Natural killer cell (primary cell): ENCODE measurements at regions not wholly inside any gene's neighbourhood (a gene's known extent, or its start where the extent isn't known, plus 50 kb on each side); places are given as distances from the start of the nearest gene placed in this dataset.

Source experiments
- ATAC-seq, 3 donors: fragments of 150-1000 bp in 2 of 3; fragments of 200-7000 bp in 1 of 3; cut with Tn5 transposase; 1 replicate in 1 of 3; 2 replicates in 2 of 3; pipeline ENCODE4 v1.10.0; 2021; ENCODE audit warnings: mild to moderate bottlenecking in 2 of 3, moderate library complexity in 2 of 3
- DNase-seq, 2 donors: peaks; one replicate each; pipeline versions ENCODE4 v3.0.0 to v3.0.0-alpha.2; 2013 to 2021; ENCODE audit warnings: mixed read lengths in 1 of 2
- H3K27ac ChIP-seq: one replicate; pipeline ENCODE4 v1.5.1; 2013; ENCODE audit warnings: mild to moderate bottlenecking, low read length
- H3K27me3 ChIP-seq: one replicate; pipeline ENCODE4 v1.6.1; 2013; ENCODE audit warnings: low read length; ENCODE audit not compliant: control insufficient read depth, insufficient read depth
- H3K36me3 ChIP-seq: one replicate; pipeline ENCODE4 v1.6.1; 2013; ENCODE audit warnings: low read length; ENCODE audit not compliant: control insufficient read depth, insufficient read depth
- H3K4me1 ChIP-seq: one replicate; pipeline ENCODE4 v1.6.1; 2013; ENCODE audit warnings: low read length; ENCODE audit not compliant: control insufficient read depth, insufficient read depth
- H3K4me3 ChIP-seq: one replicate; pipeline ENCODE4 v1.5.1; 2013; ENCODE audit warnings: low read length
- H3K9me3 ChIP-seq: one replicate; pipeline ENCODE4 v1.6.1; 2013; ENCODE audit warnings: low read length; ENCODE audit not compliant: control insufficient read depth, insufficient read depth
- H3K27ac Mint-ChIP-seq, 2 donors: one replicate each; pipeline ENCODE4 v1.8.0; 2022; ENCODE audit warnings: mild to moderate bottlenecking in 2 of 2, mixed read lengths in 2 of 2, moderate library complexity in 1 of 2
- H3K27me3 Mint-ChIP-seq, 2 donors: one replicate each; pipeline ENCODE4 v1.8.0; 2022; ENCODE audit warnings: low read depth in 2 of 2, mixed read lengths in 2 of 2
- H3K36me3 Mint-ChIP-seq: one replicate; pipeline ENCODE4 v1.8.0; 2022; ENCODE audit warnings: mixed read lengths
- H3K4me1 Mint-ChIP-seq, 2 donors: one replicate each; pipeline ENCODE4 v1.8.0; 2022; ENCODE audit warnings: mixed read lengths in 2 of 2
- H3K4me3 Mint-ChIP-seq: one replicate; pipeline ENCODE4 v1.8.0; 2022; ENCODE audit warnings: mild to moderate bottlenecking, moderate library complexity, mixed read lengths
- H3K9me3 Mint-ChIP-seq, 2 donors: one replicate each; pipeline ENCODE4 v1.8.0; 2022; ENCODE audit warnings: mixed read lengths in 2 of 2
- CTCF ChIP-seq: fragments of 200-600 bp; IDR thresholded peaks from one replicate; pipeline ENCODE4 v1.8.0; 2022; ENCODE audit warnings: antibody characterized with exemption
- WGBS: methylation state at CpG from one replicate; pipeline ENCODE4 v1.1.7; 2013; ENCODE audit warnings: missing lambda C conversion rate; ENCODE audit not compliant: insufficient coverage; 5-methylcytosine and 5-hydroxymethylcytosine counted together
- intact Hi-C: fragments of 100-400 bp; cut with micrococcal nuclease; formaldehyde crosslinking; loops from one replicate; pipeline ENCODE4 v1.14.2; 2022

GRCh38 chr5:66327008-66327407, 182.9 kb downstream of the SREK1 start:
- no peak overlapping the region for H3K4me3 ChIP-seq
- ATAC-seq (no peak), DNase-seq (no peak)
- no peak overlapping the region for H3K27ac ChIP-seq
- Mint-ChIP-seq H3K4me1 (no peaks in the 10 kb centered on the region), H3K27me3 (peaks cover 11 to 16% of the 10 kb centered on the region in 2 donors), H3K27ac (no peak overlapping the region), H3K9me3 (no peaks in the 10 kb centered on the region), H3K36me3 (no peaks in the 10 kb centered on the region), H3K4me3 (no peak overlapping the region)
- no peak for TF ChIP-seq CTCF
- 96% methylated on average over 2 of the region's 2 CpGs for WGBS
- H3K9me3 ChIP-seq = no peaks in the 10 kb centered on the region
- H3K4me1 ChIP-seq = no peaks in the 10 kb centered on the region
- no peaks in the 10 kb centered on the region for H3K36me3 ChIP-seq
- no peaks in the 10 kb centered on the region for H3K27me3 ChIP-seq
- intact Hi-C loops = no loop called here

- Mint-ChIP-seq H3K36me3 (no peaks in the 10 kb centered on the region), H3K9me3 (no peaks in the 10 kb centered on the region), H3K27me3 (peaks cover 16% of the 10 kb centered on the region in 2 donors), H3K4me3 (no peak overlapping the region), H3K4me1 (no peaks in the 10 kb centered on the region), H3K27ac (no peak overlapping the region)
- Histone ChIP-seq H3K9me3 (no peaks in the 10 kb centered on the region), H3K36me3 (no peaks in the 10 kb centered on the region), H3K27ac (no peak overlapping the region), H3K4me1 (no peaks in the 10 kb centered on the region), H3K4me3 (no peak overlapping the region), H3K27me3 (no peaks in the 10 kb centered on the region)
- ATAC-seq (no peak), DNase-seq (no peak)
- WGBS = 74% methylated on average over 3 of the region's 3 CpGs
- intact Hi-C loops = no loop called here
- no peak for TF ChIP-seq CTCF
Measured at GRCh38 chr5:66329078-66329477, 185.0 kb downstream of the SREK1 start.

- ATAC-seq (no peak), DNase-seq (no peak)
- no peaks in the 10 kb centered on the region for H3K27me3 ChIP-seq
- H3K36me3 ChIP-seq = no peaks in the 10 kb centered on the region
- no peak overlapping the region for H3K27ac ChIP-seq
- intact Hi-C loops = no loop called here
- Mint-ChIP-seq H3K4me3 (no peak overlapping the region), H3K4me1 (no peaks in the 10 kb centered on the region), H3K9me3 (no peaks in the 10 kb centered on the region), H3K27me3 (peaks cover 13 to 32% of the 10 kb centered on the region in 2 donors), H3K36me3 (no peaks in the 10 kb centered on the region), H3K27ac (no peak overlapping the region)
- no peaks in the 10 kb centered on the region for H3K9me3 ChIP-seq
- WGBS = 87% methylated on average over 3 of the region's 3 CpGs
- no peak overlapping the region for H3K4me3 ChIP-seq
- no peak for TF ChIP-seq CTCF
- H3K4me1 ChIP-seq = no peaks in the 10 kb centered on the region
Measured at GRCh38 chr5:66333192-66333591, 189.1 kb downstream of the SREK1 start.

- no peak for TF ChIP-seq CTCF
- Histone ChIP-seq H3K4me1 (no peaks in the 10 kb centered on the region), H3K4me3 (no peak overlapping the region), H3K9me3 (no peaks in the 10 kb centered on the region), H3K36me3 (no peaks in the 10 kb centered on the region), H3K27ac (no peak overlapping the region), H3K27me3 (no peaks in the 10 kb centered on the region)
- 67% methylated on average over 11 of the region's 11 CpGs for WGBS
- intact Hi-C loops = no loop called here
- Mint-ChIP-seq H3K27me3 (peaks cover 9 to 44% of the 10 kb centered on the region in 2 donors), H3K27ac (no peak overlapping the region), H3K4me1 (no peaks in the 10 kb centered on the region), H3K36me3 (no peaks in the 10 kb centered on the region), H3K9me3 (no peaks in the 10 kb centered on the region), H3K4me3 (no peak overlapping the region)
- no peak for ATAC-seq
- DNase-seq = no peak
Measured at GRCh38 chr5:66337626-66338226, 193.6 kb downstream of the SREK1 start.
